H1 (cell line): ENCODE measurements at regions not wholly inside any gene's neighbourhood (a gene's known extent, or its start where the extent isn't known, plus 50 kb on each side); places are given as distances from the start of the nearest gene placed in this dataset.

ENCODE experiments used
- CTCF ChIA-PET: fragments of 300-600 bp; sonication (Branson Sonifier 250); formaldehyde crosslinking; loops from one replicate; lab custom pipeline; 2021; ENCODE audit not compliant: partially characterized antibody; lab: Charles Lee
- POLR2A ChIA-PET: fragments of 300-600 bp; sonication (Branson Sonifier 250); formaldehyde crosslinking; loops from one replicate; lab custom pipeline; 2021; ENCODE audit warnings: inconsistent platforms; ENCODE audit not compliant: partially characterized antibody; lab: Charles Lee
- DNase-seq, 2 experiments: peaks; one replicate each; pipeline versions ENCODE4 v3.0.0 to v3.0.0-alpha.2; 2010 to 2022; ENCODE audit warnings: low spot score in 2 of 2, low read depth in 1 of 2, mixed read lengths in 1 of 2
- FAIRE-seq: peaks from 2 replicates; lab custom pipeline; 2011; peaks lifted over from hg19 to GRCh38; lab: Jason Lieb, UNC
- H2AFZ ChIP-seq: 2 replicates; pipeline ENCODE4 v1.8.1; 2012; ENCODE audit warnings: low read length, inconsistent platforms
- H2AK5ac ChIP-seq: 2 replicates; pipeline ENCODE4 v1.6.1; 2013; ENCODE audit warnings: low read depth, low read length
- H2BK120ac ChIP-seq: replicated peaks from 2 replicates; pipeline ENCODE3; 2013; ENCODE audit warnings: low read depth, low read length, inconsistent platforms
- H2BK12ac ChIP-seq: 2 replicates; pipeline ENCODE4 v1.6.1; 2013; ENCODE audit warnings: low read depth, low read length
- H2BK15ac ChIP-seq: 2 replicates; pipeline ENCODE4 v1.6.1; 2013; ENCODE audit warnings: low read length
- H2BK20ac ChIP-seq: 2 replicates; pipeline ENCODE4 v1.6.1; 2013; ENCODE audit warnings: low read length
- H2BK5ac ChIP-seq: 2 replicates; pipeline ENCODE4 v1.6.1; 2013; ENCODE audit warnings: low read depth, low read length
- H3K14ac ChIP-seq: 2 replicates; pipeline ENCODE4 v1.6.1; 2013; ENCODE audit warnings: inconsistent platforms; ENCODE audit not compliant: insufficient read length
- H3K18ac ChIP-seq: 2 replicates; pipeline ENCODE4 v1.6.1; 2013; ENCODE audit warnings: low read length; ENCODE audit errors: extremely low read depth
- H3K23ac ChIP-seq: 2 replicates; pipeline ENCODE4 v1.6.1; 2013; ENCODE audit warnings: inconsistent platforms; ENCODE audit not compliant: insufficient read length
- H3K23me2 ChIP-seq: 2 replicates; pipeline ENCODE4 v1.6.1; 2013; ENCODE audit warnings: low read depth, low read length
- H3K27ac ChIP-seq: 2 replicates; pipeline ENCODE4 v1.6.1; 2011; ENCODE audit warnings: low read depth, low read length, inconsistent platforms
- H3K27me3 ChIP-seq, 4 experiments: replicated peaks in 1 of 4; 1 replicate in 1 of 4; 2 replicates in 3 of 4; pipeline versions ENCODE4 v1.6.1 to v1.8.1; 2011 to 2013; ENCODE audit warnings: low read length in 3 of 4, mild to moderate bottlenecking in 3 of 4, inconsistent platforms in 2 of 4, mixed read lengths in 2 of 4, moderate library complexity in 1 of 4; ENCODE audit not compliant: control insufficient read depth in 3 of 4, insufficient read depth in 3 of 4; ENCODE audit errors: extremely low read depth in 1 of 4
- H3K36me3 ChIP-seq, 4 experiments: 2 replicates each; pipeline versions ENCODE4 v1.6.1 to v1.8.1; 2011 to 2013; ENCODE audit warnings: mild to moderate bottlenecking in 4 of 4, low read length in 3 of 4, moderate library complexity in 2 of 4, control low read depth in 1 of 4, inconsistent platforms in 1 of 4; ENCODE audit not compliant: insufficient read depth in 4 of 4, control insufficient read depth in 2 of 4
- H3K4ac ChIP-seq: replicated peaks from 2 replicates; pipeline ENCODE3; 2013; ENCODE audit warnings: low read length, low read depth, mixed read lengths, inconsistent platforms; ENCODE audit not compliant: insufficient read length
- H3K4me1 ChIP-seq, 4 experiments: replicated peaks in 1 of 4; 1 replicate in 1 of 4; 2 replicates in 3 of 4; pipeline versions ENCODE4 v1.6.1 to v1.8.1; 2011 to 2013; ENCODE audit warnings: low read length in 3 of 4, inconsistent platforms in 2 of 4, mixed read lengths in 1 of 4; ENCODE audit not compliant: insufficient read depth in 4 of 4, control insufficient read depth in 3 of 4
- H3K4me2 ChIP-seq, 2 experiments: 2 replicates each; pipeline versions ENCODE4 v1.6.1 to v1.8.1; 2011 to 2013; ENCODE audit warnings: low read depth in 2 of 2, low read length in 2 of 2, control low read depth in 1 of 2, inconsistent platforms in 1 of 2, mild to moderate bottlenecking in 1 of 2; ENCODE audit not compliant: insufficient read depth in 1 of 2
- H3K4me3 ChIP-seq, 4 experiments: fragments of 200-600, 300-600 bp in 1 of 4; sonication (generic), shearing (Covaris generic), sonication (Bioruptor Twin) in 1 of 4; 2 replicates each; pipeline versions ENCODE4 v1.5.1 to v1.8.1; 2011 to 2016; ENCODE audit warnings: low read length in 4 of 4, low read depth in 3 of 4, control low read depth in 2 of 4, inconsistent platforms in 2 of 4, mild to moderate bottlenecking in 2 of 4, mixed read lengths in 1 of 4, moderate library complexity in 1 of 4; ENCODE audit not compliant: insufficient read depth in 2 of 4; ENCODE audit errors: extremely low read depth in 1 of 4
- H3K56ac ChIP-seq: replicated peaks from 2 replicates; pipeline ENCODE3; 2013; ENCODE audit warnings: low read depth, mild to moderate bottlenecking, mixed read lengths, low read length, inconsistent platforms; ENCODE audit not compliant: insufficient read length
- H3K79me1 ChIP-seq: 2 replicates; pipeline ENCODE4 v1.6.1; 2013; ENCODE audit warnings: low read depth, low read length, control low read depth
- H3K79me2 ChIP-seq, 2 experiments: 2 replicates each; pipeline versions ENCODE4 v1.6.1 to v1.8.1; 2012 to 2013; ENCODE audit warnings: low read length in 2 of 2, mild to moderate bottlenecking in 2 of 2, inconsistent platforms in 1 of 2; ENCODE audit not compliant: insufficient read depth in 2 of 2, control insufficient read depth in 1 of 2
- H3K9ac ChIP-seq, 4 experiments: replicated peaks in 1 of 4; 1 replicate in 1 of 4; 2 replicates in 3 of 4; pipeline versions ENCODE4 v1.6.1 to v1.8.1; 2011 to 2013; ENCODE audit warnings: low read depth in 3 of 4, low read length in 3 of 4, control low read depth in 2 of 4, mild to moderate bottlenecking in 2 of 4, moderate library complexity in 2 of 4, inconsistent platforms in 1 of 4; ENCODE audit errors: extremely low read depth in 1 of 4
- H3K9me3 ChIP-seq, 2 experiments: 2 replicates each; pipeline versions ENCODE4 v1.6.1 to v1.8.1; 2012 to 2013; ENCODE audit warnings: mild to moderate bottlenecking in 2 of 2, moderate library complexity in 2 of 2, control low read depth in 1 of 2, inconsistent platforms in 1 of 2, low read depth in 1 of 2, low read length in 1 of 2, mixed read lengths in 1 of 2; ENCODE audit not compliant: insufficient read depth in 2 of 2
- H4K20me1 ChIP-seq, 2 experiments: replicated peaks in 1 of 2; 2 replicates each; pipeline versions ENCODE3 to v1.8.1; 2011 to 2013; ENCODE audit warnings: inconsistent platforms in 2 of 2, low read length in 2 of 2, mild to moderate bottlenecking in 1 of 2; ENCODE audit not compliant: insufficient read depth in 2 of 2, control insufficient read depth in 1 of 2
- H4K5ac ChIP-seq: 2 replicates; pipeline ENCODE4 v1.6.1; 2013; ENCODE audit warnings: low read length, low read depth, mixed read lengths, inconsistent platforms; ENCODE audit not compliant: insufficient read length
- H4K8ac ChIP-seq: 2 replicates; pipeline ENCODE4 v1.8.0; 2013; ENCODE audit warnings: mild to moderate bottlenecking, moderate library complexity, low read length, inconsistent platforms; ENCODE audit not compliant: insufficient read depth; ENCODE audit errors: extremely low read depth
- H4K91ac ChIP-seq: replicated peaks from 2 replicates; pipeline ENCODE3; 2013; ENCODE audit warnings: low read length, mixed read lengths, inconsistent platforms; ENCODE audit not compliant: insufficient read length
- CBX8 ChIP-seq: fragments of 300-800, 300-1000 bp; sonication (generic); IDR thresholded peaks from 2 replicates; pipeline ENCODE4 v1.7.1; 2016; ENCODE audit warnings: low read depth, low read length, borderline replicate concordance
- KDM4A ChIP-seq: IDR thresholded peaks from one replicate; pipeline ENCODE4 v1.7.1; 2012; ENCODE audit warnings: low read depth, mild to moderate bottlenecking, moderate library complexity, low read length, inconsistent platforms; ENCODE audit not compliant: severe bottlenecking
- KDM5A ChIP-seq: fragments of 200-600 bp; IDR thresholded peaks from 2 replicates; pipeline ENCODE4 v1.7.1; 2012; ENCODE audit warnings: mild to moderate bottlenecking, low read length, inconsistent platforms, mixed read lengths
- POU5F1 ChIP-seq: IDR thresholded peaks from 2 replicates; pipeline ENCODE4 v1.6.1; 2011; ENCODE audit warnings: low read depth, mild to moderate bottlenecking, low read length, moderate library complexity
- SAP30 ChIP-seq: fragments of 300-600 bp; sonication (generic); IDR thresholded peaks from 2 replicates; pipeline ENCODE4 v1.7.1; 2012; ENCODE audit warnings: low read length, moderate library complexity, mild to moderate bottlenecking, inconsistent platforms; ENCODE audit not compliant: insufficient read depth, insufficient replicate concordance
- WGBS, 2 experiments: shearing (Covaris generic) in 1 of 2; methylation state at CpG; one replicate each; pipeline versions ENCODE4 v1.1.6 to v1.1.7; 2013 to 2015; ENCODE audit warnings: low lambda C conversion rate in 2 of 2, mixed read lengths in 2 of 2, inconsistent platforms in 1 of 2, low coverage in 1 of 2, missing lambda C conversion rate in 1 of 2; ENCODE audit not compliant: insufficient replicate concordance in 2 of 2, insufficient coverage in 1 of 2, insufficient read length in 1 of 2; ENCODE audit errors: extremely low coverage in 1 of 2, missing lambda C conversion rate in 1 of 2; 5-methylcytosine and 5-hydroxymethylcytosine counted together

- no peak overlapping the region for H4K91ac ChIP-seq
- no peak overlapping the region for H4K5ac ChIP-seq
- H2AK5ac ChIP-seq, result no peak overlapping the region
- H3K18ac ChIP-seq, result no peak overlapping the region
- no peak overlapping the region for H2BK12ac ChIP-seq
- no peaks in the 10 kb centered on the region for H3K9me3 ChIP-seq
- H2BK15ac ChIP-seq, result no peak overlapping the region
- no peak overlapping the region for H3K4me2 ChIP-seq
- no peak overlapping the region for H2BK20ac ChIP-seq
- ChIA-PET POLR2A (no interaction called here), CTCF (interaction anchor here (1.1 to 9.9 kb wide), 6 partner anchors 11 to 344 kb away, joined by 3 to 136 read pairs (median 8); partner anchors contain the start of gene LRFN2)
- TF ChIP-seq KDM5A (no peak), SAP30 (no peak), KDM4A (no peak), CBX8 (no peak), POU5F1 (no peak)
- H3K56ac ChIP-seq, result no peak overlapping the region
- no peak overlapping the region for H3K23ac ChIP-seq
- H3K79me1 ChIP-seq, result no peaks in the 10 kb centered on the region
- no peak overlapping the region for H3K4ac ChIP-seq
- no peak overlapping the region for H3K9ac ChIP-seq
- no peak overlapping the region for H2AFZ ChIP-seq
- H4K8ac ChIP-seq, result no peak overlapping the region
- FAIRE-seq, result no peak
- no peak overlapping the region for H2BK5ac ChIP-seq
- H3K27me3 ChIP-seq, result no peaks in the 10 kb centered on the region; a peak in 1 of 7 replicates
- 84% methylated on average over 3 of the region's 3 CpGs; no CpG with 5 or more reads in 1 of the 2 experiments for WGBS, 2 experiments
- no peaks in the 10 kb centered on the region for H3K23me2 ChIP-seq
- H3K4me3 ChIP-seq, result no peak overlapping the region
- no peak overlapping the region for H3K27ac ChIP-seq
- H3K36me3 ChIP-seq, result no peaks in the 10 kb centered on the region
- peaks cover 10 to 22% (median 13%) of the 10 kb centered on the region in 4 experiments for H3K4me1 ChIP-seq
- no peak overlapping the region for H3K14ac ChIP-seq
- DNase-seq, result no peak
- no peaks in the 10 kb centered on the region for H3K79me2 ChIP-seq
- no peak overlapping the region for H2BK120ac ChIP-seq
- no peaks in the 10 kb centered on the region for H4K20me1 ChIP-seq
Measured at GRCh38 chr6:40325791-40326190, 261.4 kb downstream of the LRFN2 start.
